HG02763 (cell line): ENCODE measurements at regions not wholly inside any gene's neighbourhood (a gene's known extent, or its start where the extent isn't known, plus 50 kb on each side); places are given as distances from the start of the nearest gene placed in this dataset.

ENCODE experiments used
- ATAC-seq: cut with Tn5 transposase; IDR thresholded peaks from one replicate; pipeline ENCODE4 v1.9.1; 2021; ENCODE audit warnings: mild to moderate bottlenecking, moderate library complexity; ENCODE audit not compliant: unreplicated experiment

- ATAC-seq: no peak
Measured at GRCh38 chr10:129325893-129326292, 141.1 kb upstream of the MGMT start.

GRCh38 chr10:129328546-129328945 is 138.5 kb upstream of the MGMT start:
- no peak for ATAC-seq

- no peak for ATAC-seq
Measured at GRCh38 chr10:129329385-129330055, 137.5 kb upstream of the MGMT start.

GRCh38 chr10:129330211-129330610 is 136.8 kb upstream of the MGMT start:
- no peak for ATAC-seq

- ATAC-seq: no peak
Measured at GRCh38 chr10:129331207-129331838, 135.7 kb upstream of the MGMT start.

GRCh38 chr10:129331839-129332220 is 135.2 kb upstream of the MGMT start:
- no peak for ATAC-seq

- no peak for ATAC-seq
Measured at GRCh38 chr10:129332476-129332875, 134.6 kb upstream of the MGMT start.

- no peak for ATAC-seq
Measured at GRCh38 chr10:129333706-129334105, 133.3 kb upstream of the MGMT start.

GRCh38 chr10:129334266-129334665 is 132.8 kb upstream of the MGMT start:
- ATAC-seq: no peak

GRCh38 chr10:129335396-129335795 is 131.6 kb upstream of the MGMT start:
- ATAC-seq: no peak

- no peak for ATAC-seq
Measured at GRCh38 chr10:129335942-129336341, 131.1 kb upstream of the MGMT start.

- no peak for ATAC-seq
Measured at GRCh38 chr10:129339191-129339590, 127.8 kb upstream of the MGMT start.

- no peak for ATAC-seq
Measured at GRCh38 chr10:129339841-129340240, 127.2 kb upstream of the MGMT start.

GRCh38 chr10:129341087-129341486 is 126.0 kb upstream of the MGMT start:
- ATAC-seq: no peak

- ATAC-seq: no peak
Measured at GRCh38 chr10:129342385-129342784, 124.7 kb upstream of the MGMT start.

GRCh38 chr10:129343141-129343540 is 123.9 kb upstream of the MGMT start:
- ATAC-seq: no peak

- ATAC-seq: no peak
Measured at GRCh38 chr10:129344103-129344502, 122.9 kb upstream of the MGMT start.

GRCh38 chr10:129344731-129345355 is 122.2 kb upstream of the MGMT start:
- ATAC-seq: no peak

- ATAC-seq: no peak
Measured at GRCh38 chr10:129345763-129346162, 121.3 kb upstream of the MGMT start.

- no peak for ATAC-seq
Measured at GRCh38 chr10:129350690-129351089, 116.4 kb upstream of the MGMT start.

- no peak for ATAC-seq
Measured at GRCh38 chr10:129353101-129353500, 113.9 kb upstream of the MGMT start.

- ATAC-seq: no peak
Measured at GRCh38 chr10:129360046-129360445, 107.0 kb upstream of the MGMT start.
